ENCODE measurements at regions not wholly inside any gene's neighbourhood (a gene's known extent, or its start where the extent isn't known, plus 50 kb on each side); places are given as distances from the start of the nearest gene placed in this dataset.

- Mint-ChIP-seq H3K4me1 (ENCODE audit: low read depth, unreplicated experiment) (no peaks in the 10 kb centered on the region), H3K27ac (ENCODE audit: unreplicated experiment) (no peak overlapping the region), H3K9me3 (ENCODE audit: unreplicated experiment) (no peaks in the 10 kb centered on the region), H3K36me3 (ENCODE audit: insufficient read depth, unreplicated experiment) (no peaks in the 10 kb centered on the region), H3K4me3 (ENCODE audit: unreplicated experiment) (no peak overlapping the region), H3K27me3 (ENCODE audit: insufficient read depth, unreplicated experiment) (no peaks in the 10 kb centered on the region)
- intact Hi-C loops (cut with micrococcal nuclease; ENCODE audit: unreplicated experiment), result no loop called here
- ChIA-PET CTCF (no interaction called here), POLR2A (no interaction called here)
- no peak for DNase-seq
- Histone ChIP-seq H3K36me3 (ENCODE audit: control insufficient read depth, insufficient read depth, low read length) (no peaks in the 10 kb centered on the region), H3K27me3 (replicated peaks; ENCODE audit: control insufficient read depth, insufficient read depth, low read length) (no peaks in the 10 kb centered on the region), H3K4me1 (no peaks in the 10 kb centered on the region), H3K4me3 (ENCODE audit: low read depth, low read length) (no peak overlapping the region), H3K9me3 (no peaks in the 10 kb centered on the region)
- no peak for TF ChIP-seq CTCF (IDR thresholded peaks at IDR 0.05; ENCODE audit: insufficient read depth in 1 of 2, low read depth in 1 of 2, low read length in 1 of 2, severe bottlenecking in 1 of 2, unreplicated experiment in 1 of 2)
- no TSS peak for BruUV-seq (replicated peaks)
Measured at GRCh38 chr6:168718821-168719475, 278.0 kb downstream of the SMOC2 start.
